ENCODE measurements at regions not wholly inside any gene's neighbourhood (a gene's known extent, or its start where the extent isn't known, plus 50 kb on each side); places are given as distances from the start of the nearest gene placed in this dataset.

- TF ChIP-seq CTCF (IDR thresholded peaks at IDR 0.05; ENCODE audit: low read depth, low read length) (no peak), EZH2phosphoT487 (IDR thresholded peaks at IDR 0.05; ENCODE audit: low read depth) (no peak)
Measured at GRCh38 chr4:126856906-126857305, 775.9 kb upstream of the INTU start.
